GM21717 (cell line): ENCODE measurements at regions not wholly inside any gene's neighbourhood (a gene's known extent, or its start where the extent isn't known, plus 50 kb on each side); places are given as distances from the start of the nearest gene placed in this dataset.

Experiments used
- ATAC-seq: cut with Tn5 transposase; IDR thresholded peaks from one replicate; pipeline ENCODE4 v1.9.1; 2021; ENCODE audit warnings: mild to moderate bottlenecking, moderate library complexity; ENCODE audit not compliant: unreplicated experiment

DNA sequence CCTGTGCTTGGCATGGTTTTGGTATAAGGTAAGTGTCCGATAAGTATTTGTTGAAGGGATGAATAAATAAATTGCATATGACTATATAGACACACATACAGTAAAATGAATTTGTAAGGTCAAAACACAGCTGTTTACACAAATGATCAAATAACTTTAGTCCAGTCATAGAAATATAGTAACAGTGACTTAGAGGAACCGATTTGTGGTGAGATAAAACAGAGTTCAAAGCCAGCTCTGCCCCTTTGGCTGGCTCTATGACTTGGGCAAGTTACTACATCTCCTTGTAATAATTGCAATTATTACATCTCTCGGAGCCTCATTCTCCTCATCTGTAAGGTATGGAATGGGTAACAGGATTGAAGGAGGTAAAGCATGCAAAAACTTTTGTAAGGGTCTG, 384.0 kb downstream of the PLK2 start:
- ATAC-seq = no peak

DNA sequence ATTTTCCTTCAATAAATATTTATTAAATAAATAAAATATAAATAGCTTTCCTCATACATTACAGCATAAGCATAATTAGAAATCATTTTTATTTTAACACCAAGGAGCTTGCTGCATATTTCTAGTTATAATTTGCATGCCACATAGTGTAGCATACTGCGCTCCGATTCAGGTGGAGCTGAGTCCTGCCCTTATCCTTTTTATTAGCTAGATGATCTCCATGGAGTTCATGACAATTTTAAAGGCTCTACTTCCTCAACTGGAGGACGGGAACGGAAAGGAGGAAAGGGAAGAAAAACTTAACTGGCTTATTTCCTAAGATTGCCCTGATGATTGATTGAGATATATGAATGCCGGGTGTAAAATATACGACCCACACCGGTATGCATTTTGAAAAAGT, 385.2 kb downstream of the PLK2 start:
- ATAC-seq = no peak

DNA sequence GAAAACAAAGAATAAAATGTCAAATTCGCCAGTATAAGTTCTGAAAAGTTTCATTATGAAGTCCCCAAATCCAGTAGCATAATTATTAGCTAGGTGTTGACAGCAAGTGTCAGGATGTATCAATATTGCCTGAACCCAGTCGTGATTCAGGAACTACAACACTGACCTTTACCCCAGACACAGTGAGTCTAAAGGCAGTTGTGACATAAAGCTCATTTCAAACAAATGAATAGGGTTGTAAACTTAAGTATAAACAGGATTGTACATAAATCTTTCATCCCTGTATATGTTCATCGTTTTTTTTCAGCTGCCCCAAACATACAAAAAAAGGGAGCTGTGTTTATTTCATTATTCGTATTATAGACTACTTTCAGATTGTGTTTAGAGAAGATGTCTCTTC, 385.7 kb downstream of the PLK2 start:
- ATAC-seq = no peak

DNA sequence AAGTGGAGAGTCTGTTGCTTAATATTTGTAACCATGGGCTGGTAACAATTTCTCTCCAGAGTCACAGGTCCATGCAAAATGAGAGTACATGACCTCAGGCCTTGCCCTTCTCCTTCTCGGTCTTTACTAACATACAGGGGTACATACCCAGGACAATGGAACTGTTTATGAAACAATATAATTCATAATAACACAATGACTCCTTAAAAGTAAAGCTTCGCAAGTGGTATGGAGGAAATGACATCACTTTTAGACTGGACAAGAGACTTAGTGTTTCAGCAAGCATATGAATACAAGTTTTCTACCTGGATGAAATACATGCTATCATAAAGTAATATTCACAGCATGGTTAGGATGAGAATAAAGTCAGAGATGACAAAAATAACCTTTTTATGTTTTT, 386.6 kb downstream of the PLK2 start:
- ATAC-seq = no peak

DNA sequence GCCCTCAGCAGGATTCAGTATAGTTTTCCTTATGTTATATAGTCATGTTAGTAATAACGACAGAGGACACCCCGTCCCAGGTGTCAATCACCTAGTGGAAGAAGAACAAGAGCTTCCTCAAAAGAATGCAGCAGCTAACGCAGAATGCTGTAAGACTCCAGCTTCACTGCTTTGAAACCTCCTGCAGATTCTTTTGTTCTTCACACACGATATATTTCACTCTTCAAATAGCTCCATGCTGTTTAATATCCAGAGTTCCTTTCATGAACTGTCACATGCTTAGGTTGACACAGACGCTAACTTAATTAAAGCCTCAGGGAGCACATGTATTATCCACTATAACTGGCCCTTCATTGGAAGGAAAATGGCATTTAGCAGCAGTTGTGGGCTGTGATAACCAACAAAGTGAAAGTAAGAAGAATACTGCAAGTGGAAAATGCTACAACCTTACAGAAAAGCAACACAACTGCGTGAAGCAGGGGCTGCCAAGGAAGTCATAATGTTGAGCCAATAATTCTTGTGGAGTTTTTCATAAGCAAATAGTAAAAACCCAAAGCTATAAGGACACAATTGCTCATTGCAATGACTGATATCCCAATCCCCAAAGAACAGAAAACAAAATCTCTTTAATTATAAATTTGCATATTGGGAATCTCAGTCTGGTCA, 387.5 kb downstream of the PLK2 start:
- ATAC-seq = no peak

DNA sequence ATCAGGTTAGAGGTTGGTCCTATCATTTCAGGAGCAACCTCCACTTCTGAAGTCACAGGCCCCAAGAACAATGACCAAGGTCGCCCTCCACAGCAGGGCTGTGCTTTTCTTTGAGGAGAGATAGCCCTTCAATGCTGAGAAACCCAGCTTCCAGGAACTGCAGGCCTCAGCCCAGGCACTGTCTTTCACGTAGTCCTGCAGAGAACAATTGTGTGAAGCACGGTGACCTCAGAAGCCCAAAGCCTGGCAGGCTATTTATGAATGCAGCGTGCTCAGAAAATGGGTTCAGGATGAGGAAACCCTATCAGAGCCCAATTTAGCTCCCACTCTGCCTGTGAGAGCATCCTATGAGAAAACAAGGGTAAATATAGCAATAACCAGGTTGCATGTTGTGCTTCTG, 388.3 kb downstream of the PLK2 start:
- no peak for ATAC-seq

DNA sequence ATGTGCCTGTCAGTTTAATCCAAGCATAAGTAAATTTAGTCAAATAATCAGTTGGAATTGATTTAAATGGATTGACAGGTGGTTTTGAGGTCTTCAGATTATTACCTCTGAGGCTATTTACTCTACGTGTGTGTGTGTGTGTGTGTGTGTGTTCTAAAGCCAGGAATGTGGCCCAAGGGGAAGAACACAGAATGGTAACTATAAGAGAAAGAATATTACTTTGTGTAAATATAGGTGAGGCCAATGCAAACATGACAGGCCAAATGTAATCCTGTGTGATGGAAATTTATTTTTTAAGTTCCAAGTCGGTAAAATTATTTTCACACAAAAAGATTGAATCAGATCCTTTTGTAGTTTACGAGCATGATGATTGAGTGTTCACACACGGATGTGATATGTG, 390.0 kb downstream of the PLK2 start:
- no peak for ATAC-seq

DNA sequence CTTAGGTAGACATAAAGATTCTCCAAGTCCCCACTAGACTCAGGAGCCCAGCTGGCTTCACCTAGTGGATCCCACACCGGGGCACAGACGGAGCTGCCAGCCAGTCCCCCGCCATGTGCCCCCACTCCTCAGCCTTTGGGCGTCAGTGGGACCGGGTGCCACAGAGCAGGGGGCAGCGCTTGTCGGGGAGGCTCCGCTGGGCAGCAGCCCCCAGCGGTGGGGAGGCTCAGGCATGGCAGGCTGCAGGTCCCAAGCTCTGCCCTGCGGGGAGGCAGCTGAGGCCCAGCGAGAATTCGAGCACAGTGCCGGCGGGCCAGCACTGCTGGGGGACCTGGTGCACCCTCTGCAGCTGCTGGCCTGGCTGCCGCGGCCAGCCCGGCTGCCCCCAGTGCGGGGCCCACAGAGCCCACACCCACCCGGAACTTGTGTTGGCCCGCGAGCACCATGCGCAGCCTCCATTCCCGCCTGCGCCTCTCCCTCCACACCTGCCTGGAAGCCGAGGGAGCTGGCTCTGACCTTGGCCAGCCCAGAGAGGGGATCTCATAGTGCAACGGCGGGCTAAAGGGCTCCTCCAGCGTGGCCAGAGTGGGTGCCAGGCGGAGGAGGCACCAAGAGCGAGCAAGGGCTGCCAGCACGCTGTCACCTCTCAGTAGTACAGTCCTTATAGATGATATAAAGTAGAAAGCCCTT, 390.7 kb downstream of the PLK2 start:
- no peak for ATAC-seq

DNA sequence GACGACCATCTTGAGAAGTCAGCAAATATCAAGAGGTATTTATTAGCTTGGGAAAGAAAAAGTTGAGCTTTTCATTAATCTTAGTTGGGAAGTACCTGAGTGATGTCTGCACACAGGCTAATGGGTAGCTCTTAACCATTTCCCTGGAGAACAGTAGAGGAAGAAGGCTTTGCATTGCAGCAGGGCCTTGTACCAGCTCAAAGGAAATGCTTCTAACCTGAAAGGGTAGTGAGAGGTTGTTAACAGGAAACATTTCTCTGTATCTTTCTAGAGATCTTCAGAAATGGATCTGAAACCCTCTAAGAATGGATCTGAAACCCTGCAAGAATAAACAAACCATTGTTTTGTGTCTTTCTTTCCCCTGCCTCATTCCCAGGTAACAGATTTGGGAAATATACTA, 393.3 kb downstream of the PLK2 start:
- no peak for ATAC-seq

DNA sequence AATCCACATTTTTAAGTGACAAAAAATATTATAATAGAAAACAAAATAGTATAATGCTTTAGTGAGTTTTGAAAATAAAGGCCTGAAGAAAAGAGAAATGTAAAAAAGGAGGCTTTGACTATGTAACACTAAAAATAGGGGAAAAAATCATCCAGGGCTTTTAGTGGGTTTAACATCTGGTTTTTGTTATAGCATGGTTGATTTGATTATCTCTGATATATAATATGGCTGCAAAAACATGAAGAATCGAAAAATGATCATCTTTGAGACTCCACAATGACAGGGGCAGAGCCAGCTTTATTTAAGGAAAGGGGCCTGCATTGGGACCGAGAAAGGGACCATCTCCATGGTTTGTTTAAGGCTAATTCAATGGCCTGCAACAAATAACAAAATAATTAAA, 393.8 kb downstream of the PLK2 start:
- no peak for ATAC-seq

DNA sequence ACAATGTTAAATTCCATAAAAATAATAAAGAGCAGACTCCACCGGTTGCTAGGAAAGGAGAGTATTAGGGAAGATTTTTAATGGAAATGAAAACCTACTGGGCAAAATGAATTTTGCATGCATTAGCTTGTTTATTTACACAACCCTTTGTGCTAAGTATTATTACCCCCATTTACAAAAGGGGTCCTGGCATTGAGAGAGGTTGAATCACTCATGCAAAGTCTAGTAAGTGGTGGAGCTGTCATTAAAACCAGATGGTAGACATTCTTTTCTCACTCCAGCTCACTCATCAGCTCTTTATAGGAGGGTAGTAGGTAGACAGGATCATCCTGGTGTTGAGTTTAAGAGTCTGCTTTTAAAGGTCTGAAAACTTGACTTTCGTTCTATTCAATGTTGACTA, 395.1 kb downstream of the PLK2 start:
- no peak for ATAC-seq

DNA sequence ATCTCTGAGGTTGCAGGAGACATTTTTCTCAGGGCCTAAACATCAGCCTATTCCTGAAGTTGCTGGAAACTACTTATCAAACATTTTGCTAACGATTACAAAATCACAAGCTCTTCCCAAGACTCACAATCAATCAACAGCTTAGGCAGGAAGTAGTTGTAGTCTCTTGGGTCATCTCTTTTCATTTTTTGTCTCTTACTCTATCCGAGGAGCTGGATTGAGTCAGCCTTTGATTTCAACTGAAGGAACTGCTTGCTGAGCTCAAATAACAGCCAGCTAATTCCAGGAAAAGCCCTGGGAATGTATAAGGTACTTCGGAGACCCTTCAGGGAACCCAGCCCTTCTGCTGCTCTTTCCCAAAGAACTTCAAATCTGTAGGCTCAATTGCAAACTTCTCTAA, 398.9 kb downstream of the PLK2 start:
- no peak for ATAC-seq

DNA sequence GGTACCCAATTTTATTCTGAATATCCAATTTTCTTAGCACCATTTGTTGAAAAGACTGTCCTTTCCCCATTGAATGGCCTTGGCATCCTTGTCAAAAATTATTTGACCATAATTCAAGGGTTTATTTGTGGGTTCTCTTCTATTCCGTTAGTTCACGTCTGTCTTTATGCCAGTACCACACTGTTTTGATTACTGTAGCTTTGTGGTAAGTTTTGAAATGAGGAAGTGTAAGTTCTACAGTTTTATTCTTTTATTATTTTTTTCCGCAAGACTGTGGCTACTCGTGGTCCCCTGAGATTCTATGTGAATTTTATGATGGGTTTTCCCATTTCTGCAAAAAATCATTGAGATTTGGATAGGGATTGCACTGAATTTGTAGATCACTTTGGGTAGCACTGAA, 402.6 kb downstream of the PLK2 start:
- ATAC-seq = no peak

DNA sequence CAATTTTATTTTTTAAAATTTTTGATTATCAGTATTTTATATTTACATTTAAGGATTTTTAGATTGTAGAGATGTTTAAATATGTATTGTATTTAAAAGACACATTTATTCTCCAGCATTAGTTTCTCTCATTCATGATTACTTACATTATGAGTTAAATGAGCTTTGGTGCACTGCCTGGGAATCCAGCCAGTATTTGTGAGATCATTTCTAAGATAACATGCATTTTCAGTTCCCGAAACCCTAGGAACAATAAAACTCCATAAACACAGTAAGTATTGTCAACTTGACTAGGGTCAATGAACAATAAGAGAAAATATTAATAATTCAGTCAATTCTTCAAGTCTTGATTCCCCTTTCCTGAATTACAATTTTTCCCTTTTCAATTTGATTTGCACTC, 403.3 kb downstream of the PLK2 start:
- no peak for ATAC-seq

DNA sequence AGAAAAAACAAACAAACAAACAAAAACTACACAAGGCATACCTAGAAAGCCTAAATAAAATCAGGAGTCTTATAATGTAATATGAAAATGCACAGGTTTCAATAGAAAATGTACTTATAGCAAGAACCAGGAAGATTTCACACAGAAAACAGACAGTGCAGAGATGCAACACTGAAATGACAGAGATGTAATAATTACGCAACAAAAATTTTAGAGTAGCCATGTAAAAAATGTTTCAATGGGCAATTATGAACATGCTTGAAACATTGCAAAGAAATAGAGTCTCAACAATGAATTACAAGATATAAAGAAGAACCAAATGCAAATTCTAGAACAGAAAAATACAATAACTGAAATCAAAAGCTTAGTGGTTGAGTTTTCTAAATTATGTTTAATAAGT, 405.9 kb downstream of the PLK2 start:
- no peak for ATAC-seq

DNA sequence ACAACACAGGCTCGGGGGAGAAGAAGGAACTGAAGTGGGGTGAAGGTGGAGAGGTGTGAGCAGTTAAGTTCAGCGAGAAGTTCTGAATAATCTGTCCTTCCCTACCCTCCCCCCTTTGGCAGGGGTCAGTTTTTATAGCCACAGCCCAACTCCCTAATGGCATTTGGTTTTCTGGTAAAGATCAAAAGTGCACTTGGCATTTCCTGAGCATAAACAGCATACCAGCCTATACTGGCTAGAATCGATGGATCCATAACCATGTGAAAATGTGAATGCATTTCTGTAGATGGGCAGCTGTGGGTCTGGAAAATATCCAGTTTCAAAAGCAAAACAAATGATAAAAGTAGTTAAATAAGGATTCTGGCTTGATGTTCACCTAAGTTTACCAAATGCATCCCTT, 410.9 kb downstream of the PLK2 start:
- no peak for ATAC-seq

DNA sequence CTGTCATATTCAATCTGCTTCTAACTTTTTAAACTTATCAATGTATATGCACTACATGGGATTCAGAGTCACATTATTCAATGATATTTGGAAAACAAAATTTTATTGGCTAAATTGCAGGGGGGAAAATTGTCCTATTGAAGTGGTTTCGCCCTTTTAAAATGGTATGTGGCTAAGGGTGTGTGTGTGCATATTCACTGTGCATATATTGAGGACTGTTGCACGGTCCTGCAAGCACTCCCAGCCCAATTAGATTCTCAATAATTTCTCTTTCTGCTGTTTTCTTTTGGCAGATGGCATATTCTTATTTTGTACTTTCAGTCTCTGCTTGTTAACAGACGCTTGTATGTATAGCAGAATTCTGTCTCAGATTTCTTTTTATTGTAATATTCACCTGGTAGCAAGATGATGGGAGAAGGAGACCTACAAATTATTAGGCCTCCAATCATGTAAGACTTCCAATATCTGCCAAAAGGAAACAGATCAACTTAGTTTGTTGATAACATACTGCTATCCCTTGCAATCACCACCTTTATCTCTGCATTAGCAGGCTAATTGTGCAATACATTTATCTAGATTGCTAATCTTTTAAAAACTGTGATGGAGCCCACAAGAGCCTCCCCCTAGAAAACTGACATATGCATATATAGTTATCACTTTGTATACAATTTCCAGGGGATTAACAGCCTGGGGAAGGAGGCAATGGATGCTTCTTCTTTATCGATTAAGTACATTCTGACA, 411.5 kb downstream of the PLK2 start:
- ATAC-seq = no peak

DNA sequence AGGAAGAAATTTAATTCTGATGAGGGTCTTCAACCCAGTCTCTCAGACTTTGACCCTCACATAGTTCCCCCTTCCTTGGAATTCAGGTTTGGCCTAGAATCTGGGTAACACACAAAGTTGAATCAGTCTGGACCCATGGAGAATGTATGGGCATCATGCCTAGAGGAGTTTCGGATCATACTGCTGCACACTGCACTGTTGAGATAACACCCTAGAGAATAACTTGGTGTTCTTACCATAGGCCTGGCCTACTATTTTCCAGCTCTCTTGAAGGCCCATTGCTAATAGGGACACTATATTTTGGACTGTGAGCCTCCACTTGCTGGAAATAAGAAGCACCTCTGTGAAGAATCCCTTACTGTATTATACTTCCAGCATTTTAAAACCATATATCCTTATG, 413.5 kb downstream of the PLK2 start:
- no peak for ATAC-seq

DNA sequence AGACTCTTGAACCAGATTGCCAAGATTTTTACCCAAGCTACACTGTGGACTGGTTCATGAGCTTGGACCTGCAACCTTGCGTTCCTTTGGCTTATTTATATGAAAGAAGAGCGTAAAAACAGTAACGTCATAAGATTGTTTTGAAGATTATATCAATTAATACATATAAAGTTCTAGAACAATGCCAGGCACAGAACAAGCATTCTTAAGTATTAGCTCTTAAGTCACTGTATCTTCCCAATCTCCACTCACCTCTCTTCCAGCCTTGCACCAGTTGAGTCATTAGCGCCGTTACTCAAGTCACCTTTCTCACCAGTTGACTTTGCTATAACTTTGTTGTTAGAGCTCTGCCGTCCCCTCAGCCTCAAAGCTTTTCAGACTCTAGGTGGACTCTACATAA, 415.7 kb downstream of the PLK2 start:
- no peak for ATAC-seq

DNA sequence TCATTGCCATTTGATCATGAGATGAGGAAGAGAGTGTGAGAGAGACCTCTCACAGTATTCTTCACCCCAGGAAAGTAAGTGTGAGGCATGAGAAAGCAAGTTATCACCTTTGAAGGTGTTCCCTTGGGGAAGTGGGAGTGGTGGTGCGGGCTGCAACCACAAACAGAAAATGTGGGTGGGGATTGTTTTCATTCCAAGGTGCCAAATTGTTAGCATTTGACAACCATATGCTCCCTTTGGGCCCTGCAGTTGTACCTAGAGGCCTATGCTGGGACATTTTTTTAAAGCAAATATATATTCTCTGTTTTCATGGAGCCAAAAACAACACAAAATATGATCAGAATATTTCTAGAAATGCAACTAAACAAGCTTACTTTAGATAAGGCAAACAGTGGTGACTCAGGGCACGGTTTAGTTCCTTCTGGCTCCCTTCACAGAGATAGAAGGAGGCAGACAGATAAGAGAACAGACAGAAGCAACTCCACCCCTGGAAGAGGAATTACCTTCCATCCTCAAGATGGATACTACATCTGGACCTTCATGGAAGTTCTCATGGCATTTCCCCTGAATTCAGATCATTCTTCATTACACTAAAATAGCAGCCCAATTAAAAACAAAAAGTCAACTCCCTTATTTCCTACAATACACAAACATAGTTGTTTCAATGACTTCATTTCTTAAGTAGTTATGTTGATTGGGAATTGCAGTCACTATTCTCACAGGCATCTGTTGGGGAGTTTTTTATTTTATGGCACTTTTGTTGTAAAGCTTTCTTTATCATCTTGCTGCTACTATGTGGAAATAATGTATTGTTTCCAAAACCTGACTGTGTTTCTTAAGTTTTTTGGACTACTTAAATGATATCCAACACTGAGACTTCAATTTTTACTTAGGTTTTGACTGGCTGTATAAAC, 416.6 kb downstream of the PLK2 start:
- ATAC-seq = no peak

DNA sequence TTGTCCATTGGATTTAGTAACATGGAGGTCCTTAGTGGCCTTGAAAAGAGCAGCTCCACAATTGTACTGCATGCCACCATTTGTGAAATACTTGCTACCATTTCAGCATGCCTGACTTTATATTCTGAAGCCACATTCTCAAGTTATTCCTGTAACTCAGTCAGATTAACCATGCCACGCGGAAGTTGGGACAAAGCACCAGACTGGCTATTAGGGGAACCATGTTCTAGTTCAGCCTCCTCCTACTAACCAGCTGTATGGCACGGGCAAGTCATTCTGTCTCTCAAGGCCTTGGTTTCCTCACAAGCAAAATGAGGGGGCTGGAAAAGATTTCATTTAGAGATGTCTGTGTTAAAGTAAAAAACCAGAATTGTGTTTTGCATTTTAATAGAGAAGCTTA, 418.0 kb downstream of the PLK2 start:
- ATAC-seq = no peak
